Panc1 (cell line): ENCODE measurements at regions not wholly inside any gene's neighbourhood (a gene's known extent, or its start where the extent isn't known, plus 50 kb on each side); places are given as distances from the start of the nearest gene placed in this dataset.

Experiments
- ATAC-seq: fragments of 200-7000 bp; cut with Tn5 transposase; 2 replicates; pipeline ENCODE4 v1.9.1; 2020; ENCODE audit warnings: mild to moderate bottlenecking, moderate library complexity
- BruUV-seq: library from RNA; stranded (reverse); fragments of 400-500 nt; replicated peaks from 2 replicates; lab custom pipeline; 2021; lab: Mats Ljungman, UMichigan
- CTCF ChIA-PET: fragments of 300-600 bp; sonication (Branson Sonifier 250); formaldehyde crosslinking; loops from one replicate; lab custom pipeline; 2022; ENCODE audit warnings: antibody characterized with exemption; lab: Charles Lee
- POLR2A ChIA-PET: fragments of 300-600 bp; sonication (Branson Sonifier 250); formaldehyde crosslinking; loops from one replicate; lab custom pipeline; 2022; ENCODE audit warnings: antibody characterized with exemption; lab: Charles Lee
- DNase-seq: peaks from one replicate; pipeline ENCODE4 v3.0.0-alpha.2; 2010; ENCODE audit warnings: low read depth, low spot score
- H3K27ac ChIP-seq: 2 replicates; pipeline ENCODE4 v1.5.1; 2011; ENCODE audit warnings: mild to moderate bottlenecking, low read length, inconsistent platforms
- H3K27me3 ChIP-seq: fragments of 200-500 bp; sonication (Bioruptor generic); 2 replicates; pipeline ENCODE4 v1.6.0; 2014; ENCODE audit warnings: low read length, inconsistent platforms; ENCODE audit not compliant: control insufficient read depth, insufficient read depth
- H3K36me3 ChIP-seq: fragments of 200-500 bp; sonication (Bioruptor generic); 2 replicates; pipeline ENCODE4 v1.5.1; 2014; ENCODE audit warnings: inconsistent platforms, mild to moderate bottlenecking, low read length, moderate library complexity; ENCODE audit not compliant: control insufficient read depth, insufficient read depth
- H3K4me1 ChIP-seq: 2 replicates; pipeline ENCODE4 v1.5.1; 2011; ENCODE audit warnings: inconsistent platforms, mild to moderate bottlenecking, low read length, moderate library complexity; ENCODE audit not compliant: control insufficient read depth, insufficient read depth
- H3K4me3 ChIP-seq, 2 experiments: 2 replicates each; pipeline ENCODE4 v1.5.1; 2011 to 2012; ENCODE audit warnings: low read depth in 2 of 2, low read length in 2 of 2, mild to moderate bottlenecking in 2 of 2, inconsistent platforms in 1 of 2, moderate library complexity in 1 of 2
- H3K9me3 ChIP-seq: fragments of 200-500 bp; sonication (Bioruptor generic); 2 replicates; pipeline ENCODE4 v1.5.1; 2014; ENCODE audit warnings: low read depth, mild to moderate bottlenecking, inconsistent platforms, low read length, moderate library complexity; ENCODE audit not compliant: control insufficient read depth, insufficient read depth
- POLR2AphosphoS5 ChIP-seq: IDR thresholded peaks from 2 replicates; pipeline ENCODE4 v1.6.1; 2012; ENCODE audit warnings: mild to moderate bottlenecking, low read depth, low read length, moderate library complexity
- REST ChIP-seq, 2 experiments: IDR thresholded peaks; 2 replicates each; pipeline ENCODE4 v1.6.1; 2011 to 2012; ENCODE audit warnings: low read depth in 2 of 2, control low read depth in 1 of 2, low read length in 1 of 2, mild to moderate bottlenecking in 1 of 2, moderate library complexity in 1 of 2; ENCODE audit not compliant: insufficient read depth in 1 of 2
- SIN3A ChIP-seq: IDR thresholded peaks from 2 replicates; pipeline ENCODE4 v1.6.1; 2012; ENCODE audit warnings: low read depth, mild to moderate bottlenecking, low read length, moderate library complexity, borderline replicate concordance; ENCODE audit not compliant: insufficient read depth
- TCF7L2 ChIP-seq: IDR thresholded peaks from 2 replicates; pipeline ENCODE4 v1.6.1; 2011; ENCODE audit warnings: mild to moderate bottlenecking, low read depth, low read length, inconsistent platforms
- in situ Hi-C: cut with HindIII; loops from 2 replicates; pipeline ENCODE4 v1.10.0; 2016; ENCODE audit warnings: low sequenced_read_pairs, low pct_unique_long_range_greater_than_20kb
- intact Hi-C: fragments of 100-400 bp; cut with micrococcal nuclease; formaldehyde crosslinking; loops from one replicate; pipeline ENCODE4 v1.10.0; 2022; ENCODE audit not compliant: unreplicated experiment
- TF ChIP-seq, protein P1 (sequence below): fragments of 450-650 bp; IDR thresholded peaks from 2 replicates; pipeline ENCODE4 v1.5.1; 2017; ENCODE audit warnings: mild to moderate bottlenecking

GRCh38 chrX:148389629-148390028 is 110.8 kb upstream of the AFF2 start:
- no TSS peak for BruUV-seq
- ATAC-seq (no peak), DNase-seq (no peak)
- H3K4me1 ChIP-seq, result no peaks in the 10 kb centered on the region
- no peak for TF ChIP-seq POLR2AphosphoS5
- TF ChIP-seq, protein P1, sequence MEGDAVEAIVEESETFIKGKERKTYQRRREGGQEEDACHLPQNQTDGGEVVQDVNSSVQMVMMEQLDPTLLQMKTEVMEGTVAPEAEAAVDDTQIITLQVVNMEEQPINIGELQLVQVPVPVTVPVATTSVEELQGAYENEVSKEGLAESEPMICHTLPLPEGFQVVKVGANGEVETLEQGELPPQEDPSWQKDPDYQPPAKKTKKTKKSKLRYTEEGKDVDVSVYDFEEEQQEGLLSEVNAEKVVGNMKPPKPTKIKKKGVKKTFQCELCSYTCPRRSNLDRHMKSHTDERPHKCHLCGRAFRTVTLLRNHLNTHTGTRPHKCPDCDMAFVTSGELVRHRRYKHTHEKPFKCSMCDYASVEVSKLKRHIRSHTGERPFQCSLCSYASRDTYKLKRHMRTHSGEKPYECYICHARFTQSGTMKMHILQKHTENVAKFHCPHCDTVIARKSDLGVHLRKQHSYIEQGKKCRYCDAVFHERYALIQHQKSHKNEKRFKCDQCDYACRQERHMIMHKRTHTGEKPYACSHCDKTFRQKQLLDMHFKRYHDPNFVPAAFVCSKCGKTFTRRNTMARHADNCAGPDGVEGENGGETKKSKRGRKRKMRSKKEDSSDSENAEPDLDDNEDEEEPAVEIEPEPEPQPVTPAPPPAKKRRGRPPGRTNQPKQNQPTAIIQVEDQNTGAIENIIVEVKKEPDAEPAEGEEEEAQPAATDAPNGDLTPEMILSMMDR, result no peak
- TF ChIP-seq TCF7L2, result no peak
- no peak for TF ChIP-seq SIN3A
- TF ChIP-seq REST (IDR thresholded peaks at IDR 0.05; ENCODE audit: insufficient read depth in 1 of 2, low read depth in 2 of 2, low read length in 1 of 2), result no peak
- no peaks in the 10 kb centered on the region for H3K9me3 ChIP-seq
- in situ Hi-C loops, result no loop called here
- CTCF ChIA-PET, result no interaction called here
- no peaks in the 10 kb centered on the region for H3K27me3 ChIP-seq
- no peak overlapping the region for H3K27ac ChIP-seq
- H3K4me3 ChIP-seq, result no peak overlapping the region
- no peaks in the 10 kb centered on the region for H3K36me3 ChIP-seq
- intact Hi-C loops, result no loop called here
- POLR2A ChIA-PET, result no interaction called here

GRCh38 chrX:148412006-148412405 is 88.4 kb upstream of the AFF2 start:
- DNase-seq (no peak), ATAC-seq (no peak)
- intact Hi-C loops (no loop called here), in situ Hi-C loops (no loop called here)
- Histone ChIP-seq H3K36me3 (no peaks in the 10 kb centered on the region), H3K4me3 (no peak overlapping the region), H3K9me3 (no peaks in the 10 kb centered on the region), H3K27me3 (no peaks in the 10 kb centered on the region), H3K27ac (no peak overlapping the region), H3K4me1 (no peaks in the 10 kb centered on the region)
- ChIA-PET CTCF (no interaction called here), POLR2A (no interaction called here)
- TF ChIP-seq REST (IDR thresholded peaks at IDR 0.05; ENCODE audit: insufficient read depth in 1 of 2, low read depth in 2 of 2, low read length in 1 of 2) (no peak), POLR2AphosphoS5 (no peak), TCF7L2 (no peak), SIN3A (no peak)
- TF ChIP-seq, protein P1, result no peak
- BruUV-seq, result no TSS peak
